GM12892 (cell line): ENCODE measurements at regions not wholly inside any gene's neighbourhood (a gene's known extent, or its start where the extent isn't known, plus 50 kb on each side); places are given as distances from the start of the nearest gene placed in this dataset.

ENCODE experiments used
- POLR2A ChIP-seq: IDR thresholded peaks from 2 replicates; pipeline ENCODE4 v1.6.1; 2011; ENCODE audit warnings: low read depth, low read length, control low read depth
- POLR2AphosphoS5 ChIP-seq: IDR thresholded peaks from 2 replicates; pipeline ENCODE4 v1.6.1; 2011; ENCODE audit warnings: low read depth, low read length, control low read depth
- TAF1 ChIP-seq: IDR thresholded peaks from 2 replicates; pipeline ENCODE4 v1.6.1; 2011; ENCODE audit warnings: low read depth, mild to moderate bottlenecking, control low read depth, low read length, borderline replicate concordance

DNA sequence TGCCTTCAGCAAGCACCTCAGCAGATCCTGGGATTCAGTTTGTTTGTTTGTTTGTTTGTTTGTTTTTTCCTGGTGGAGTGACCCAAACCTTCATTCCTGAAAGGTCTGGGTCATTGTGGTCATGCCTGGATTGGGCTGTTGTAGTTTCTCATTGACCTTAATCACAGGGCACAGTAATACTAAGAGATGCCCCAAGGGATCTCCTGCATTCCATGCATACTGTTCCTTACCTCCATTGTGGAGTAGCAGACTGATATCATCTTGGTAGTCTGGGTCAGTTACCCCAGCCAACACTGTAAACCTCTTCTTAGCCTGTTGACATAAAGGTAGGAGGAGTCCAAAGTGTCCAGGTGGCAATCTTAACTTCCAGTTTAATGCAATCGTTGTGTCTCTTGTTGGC, 1466.7 kb upstream of the CDH9 start:
- TF ChIP-seq POLR2A (no peak), POLR2AphosphoS5 (no peak), TAF1 (no peak)
